Kidney capillary endothelial cell (primary cell): ENCODE measurements at regions not wholly inside any gene's neighbourhood (a gene's known extent, or its start where the extent isn't known, plus 50 kb on each side); places are given as distances from the start of the nearest gene placed in this dataset.
"Not testable (repeated sequence)": the region's sequence is repeated elsewhere in the genome, so short reads cannot be mapped to it uniquely, and the experiment has no call there.

Experiments
- DNase-seq: peaks from one replicate; pipeline ENCODE4 v3.0.0-alpha.2; 2018; ENCODE audit warnings: low spot score

GRCh38 chr1:187837787-187838186, 1009.0 kb downstream of the PLA2G4A start:
- DNase-seq = no peak

DNA sequence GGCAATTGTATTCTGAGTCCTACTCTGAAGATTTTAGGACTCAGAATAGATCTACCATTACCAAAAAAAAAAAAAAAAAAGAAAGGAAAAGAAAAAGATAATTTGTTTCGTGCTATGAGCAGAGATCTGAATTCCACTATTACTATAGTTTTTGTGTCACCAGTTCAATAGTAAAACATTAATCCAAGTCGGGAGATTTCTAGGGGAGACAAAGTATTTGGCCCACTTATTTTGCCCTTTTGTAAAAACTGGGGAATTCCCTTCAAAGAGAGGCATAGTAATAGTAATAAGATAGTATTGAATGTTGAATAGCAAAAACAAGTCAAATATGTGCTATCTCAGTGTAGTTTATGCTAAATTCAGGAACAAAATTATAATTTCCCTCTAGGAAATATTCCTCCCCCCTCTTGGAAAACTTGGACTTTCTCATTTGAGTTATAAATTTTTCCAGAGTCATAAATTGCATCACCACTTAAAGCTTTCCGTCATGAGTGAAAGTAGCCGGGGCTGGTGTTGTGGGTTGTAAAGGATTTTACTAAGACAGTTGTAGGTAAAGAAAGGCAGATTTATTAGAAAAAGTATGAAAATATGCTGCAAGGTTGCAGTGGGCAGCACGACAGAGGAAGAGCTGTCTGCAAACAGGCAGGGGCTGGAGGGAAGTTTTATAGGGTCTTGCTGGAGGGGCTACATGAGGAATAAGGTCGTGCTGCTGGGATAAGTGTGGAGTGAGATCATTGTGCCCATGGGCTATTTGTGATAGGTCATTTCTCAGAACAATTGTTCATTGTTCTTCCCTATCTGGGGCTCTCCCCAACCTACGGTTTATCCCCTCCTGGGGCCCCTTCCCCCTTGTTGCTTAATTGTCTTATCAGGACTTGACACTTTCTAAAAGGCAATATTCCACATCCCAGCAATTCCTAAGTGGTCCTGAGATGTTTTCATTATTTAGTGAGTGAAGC, 1009.9 kb downstream of the PLA2G4A start:
- DNase-seq = no peak

GRCh38 chr1:187839873-187840272, 1011.1 kb downstream of the PLA2G4A start:
- no peak for DNase-seq

DNA sequence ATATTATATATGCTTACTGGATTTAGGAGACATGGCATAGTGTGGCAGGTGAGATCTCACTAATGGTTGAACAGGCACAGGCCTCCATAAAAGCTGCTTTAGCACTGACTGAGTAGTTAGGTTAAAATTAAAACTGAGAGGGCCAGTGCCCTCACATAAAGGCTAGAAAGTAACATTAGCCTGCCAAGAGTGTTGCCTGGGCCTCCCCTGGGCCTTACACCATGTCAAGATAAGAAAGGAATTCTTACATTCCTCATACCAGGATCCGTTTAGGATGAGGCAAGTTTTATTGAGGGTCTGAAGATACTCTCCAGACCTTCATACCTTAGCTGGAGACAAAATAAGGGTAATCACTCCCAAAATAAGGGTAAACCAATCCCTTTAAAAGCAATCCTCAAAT, 1011.8 kb downstream of the PLA2G4A start:
- no peak for DNase-seq

GRCh38 chr1:187842406-187843165, 1013.8 kb downstream of the PLA2G4A start:
- DNase-seq = no peak

- DNase-seq = no peak
Measured at GRCh38 chr1:187844313-187844712, 1015.6 kb downstream of the PLA2G4A start.

DNA sequence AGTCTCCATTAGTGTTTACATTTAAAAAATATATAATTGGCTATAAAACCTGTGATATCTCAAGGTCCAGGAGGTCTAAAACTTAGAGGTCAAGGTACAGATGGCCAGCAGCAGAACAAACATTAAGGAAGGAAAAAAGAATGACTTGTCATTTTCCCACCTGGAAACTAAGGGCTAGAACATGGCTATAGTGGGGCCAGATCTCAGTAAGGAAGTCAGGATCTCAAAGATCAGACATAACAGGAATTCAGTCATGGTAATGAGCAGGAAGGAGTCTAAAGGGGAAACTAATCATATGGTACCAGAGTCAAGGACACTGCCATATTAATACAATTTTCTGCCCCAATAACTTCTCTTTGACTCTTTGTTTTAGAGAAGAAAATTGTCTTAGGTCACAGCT, 1018.8 kb downstream of the PLA2G4A start:
- no peak for DNase-seq

- no peak for DNase-seq
Measured at GRCh38 chr1:187848321-187848720, 1019.6 kb downstream of the PLA2G4A start.

- DNase-seq = not testable (repeated sequence)
Measured at GRCh38 chr1:187850146-187850545, 1021.4 kb downstream of the PLA2G4A start.

DNA sequence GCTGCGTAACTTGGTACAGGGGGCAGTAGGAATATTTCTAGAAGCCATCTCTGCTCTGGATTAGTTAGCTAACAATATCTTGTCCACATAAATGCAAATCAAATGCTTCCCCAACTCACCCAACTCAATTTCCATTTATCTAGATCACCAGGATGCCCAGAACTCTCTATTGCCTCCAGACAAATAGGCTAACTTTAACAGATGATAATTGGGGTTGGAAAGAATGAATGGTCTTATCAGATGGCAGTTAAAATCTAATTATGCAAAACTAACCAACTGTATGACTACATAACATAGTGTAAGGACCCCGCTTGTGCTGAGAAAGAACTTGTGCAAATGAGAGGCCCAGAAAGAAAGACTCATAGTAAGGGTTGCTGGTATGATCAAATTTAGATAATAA, 1024.8 kb downstream of the PLA2G4A start:
- DNase-seq = no peak

GRCh38 chr1:187854457-187854856, 1025.7 kb downstream of the PLA2G4A start:
- no peak for DNase-seq

- no peak for DNase-seq
Measured at GRCh38 chr1:187862506-187862905, 1033.8 kb downstream of the PLA2G4A start.

- no peak for DNase-seq
Measured at GRCh38 chr1:187870552-187870951, 1041.8 kb downstream of the PLA2G4A start.

GRCh38 chr1:187871177-187871845, 1042.6 kb downstream of the PLA2G4A start:
- DNase-seq = no peak

DNA sequence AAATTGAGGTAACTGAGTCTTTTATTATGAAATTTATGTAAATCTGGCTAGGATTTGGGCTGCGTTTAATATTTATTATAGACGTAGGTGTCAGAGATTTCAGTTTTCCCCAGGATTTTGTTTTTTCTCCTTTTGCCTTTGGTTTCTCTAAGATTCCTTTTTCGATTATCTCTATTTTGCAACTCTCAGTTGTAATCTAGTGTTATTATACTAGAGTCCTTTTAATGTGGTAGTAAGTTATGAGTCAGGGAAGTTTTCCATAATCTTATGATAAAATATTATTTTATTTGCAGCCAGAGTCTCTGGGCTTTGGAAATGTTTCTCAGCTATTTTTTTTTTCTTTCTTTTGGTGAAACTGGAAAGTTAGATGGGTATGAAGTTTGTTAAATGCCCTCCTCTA, 1043.8 kb downstream of the PLA2G4A start:
- DNase-seq = no peak

DNA sequence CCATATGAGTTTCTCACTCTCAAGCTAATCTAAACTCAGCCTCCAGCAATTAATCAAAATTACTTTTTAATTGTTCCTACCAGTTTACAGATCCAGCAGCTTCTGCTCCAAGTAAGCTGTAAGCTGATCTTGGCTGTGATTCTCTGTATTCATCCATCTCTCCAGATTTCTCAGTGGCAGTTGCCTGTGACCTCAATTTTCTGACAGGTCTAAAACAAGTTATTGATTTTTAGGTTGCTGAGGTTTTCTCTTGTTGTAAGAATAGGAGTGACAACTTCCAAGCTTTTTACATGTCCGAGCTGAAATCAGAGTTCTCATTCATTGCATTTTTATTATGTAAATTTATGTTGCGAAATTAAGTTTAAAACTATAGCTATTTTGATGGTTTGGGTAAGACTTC, 1044.4 kb downstream of the PLA2G4A start:
- DNase-seq = no peak

- no peak for DNase-seq
Measured at GRCh38 chr1:187876775-187877174, 1048.0 kb downstream of the PLA2G4A start.

- no peak for DNase-seq
Measured at GRCh38 chr1:187877220-187877619, 1048.5 kb downstream of the PLA2G4A start.

- no peak for DNase-seq
Measured at GRCh38 chr1:187878883-187879282, 1050.1 kb downstream of the PLA2G4A start.

DNA sequence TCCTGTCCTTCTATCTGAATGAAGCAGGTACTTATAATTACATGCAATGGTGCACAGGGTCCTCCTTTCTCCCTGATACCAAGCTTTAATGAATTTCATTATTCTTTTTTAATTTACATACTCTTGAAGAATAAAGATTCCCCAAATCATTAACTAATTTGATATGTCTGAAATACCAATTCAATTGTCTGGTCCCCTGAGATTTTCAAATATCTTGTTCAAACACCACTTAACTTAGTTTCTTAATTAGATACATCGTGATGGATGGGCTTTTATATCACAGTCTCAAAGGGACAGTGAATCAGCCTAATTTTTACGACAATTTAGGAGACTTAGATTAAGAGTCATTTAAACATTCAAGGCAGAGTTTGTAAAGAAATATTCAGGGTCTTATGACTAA, 1054.6 kb downstream of the PLA2G4A start:
- DNase-seq = no peak

GRCh38 chr1:187891993-187892682, 1063.4 kb downstream of the PLA2G4A start:
- no peak for DNase-seq

DNA sequence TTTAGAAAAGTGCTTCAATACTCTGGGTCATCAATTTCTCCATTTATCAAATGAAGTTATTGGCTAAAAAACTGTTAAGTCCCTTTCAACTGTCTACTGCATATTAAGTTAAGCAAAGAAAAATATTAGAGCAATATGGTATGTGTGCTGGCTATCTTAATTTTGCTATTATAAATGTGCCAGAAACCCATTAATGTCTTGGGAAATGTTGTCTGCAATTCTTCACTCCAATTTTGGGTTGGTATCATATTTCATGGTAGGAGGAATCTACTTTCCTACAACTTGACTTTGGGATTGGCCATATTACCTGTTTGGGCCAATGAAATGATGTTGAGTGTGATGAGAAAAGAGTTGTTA, 1063.9 kb downstream of the PLA2G4A start:
- DNase-seq = no peak
